T-helper 1 cell treated with Interleukin-12 subunit alpha and Interleukin-12 subunit beta and Interleukin-4 antibody, amounts not matched to agents 30 μg/mL and 1 μg/mL, for 36 hours (primary cell): ENCODE measurements at regions not wholly inside any gene's neighbourhood (a gene's known extent, or its start where the extent isn't known, plus 50 kb on each side); places are given as distances from the start of the nearest gene placed in this dataset.

Experiments
- H3K27ac Mint-ChIP-seq: one replicate; pipeline ENCODE4 v1.8.0; 2021; ENCODE audit warnings: mild to moderate bottlenecking, mixed read lengths
- H3K27me3 Mint-ChIP-seq: one replicate; pipeline ENCODE4 v1.8.0; 2021; ENCODE audit warnings: low read depth, mixed read lengths
- H3K36me3 Mint-ChIP-seq: one replicate; pipeline ENCODE4 v1.8.0; 2021; ENCODE audit warnings: low read depth, mixed read lengths
- H3K4me1 Mint-ChIP-seq: one replicate; pipeline ENCODE4 v1.8.0; 2021; ENCODE audit warnings: low read depth, mixed read lengths
- H3K4me3 Mint-ChIP-seq: one replicate; pipeline ENCODE4 v1.8.0; 2021; ENCODE audit warnings: mild to moderate bottlenecking, moderate library complexity, mixed read lengths
- H3K9me3 Mint-ChIP-seq: one replicate; pipeline ENCODE4 v1.8.0; 2021; ENCODE audit warnings: mixed read lengths

DNA sequence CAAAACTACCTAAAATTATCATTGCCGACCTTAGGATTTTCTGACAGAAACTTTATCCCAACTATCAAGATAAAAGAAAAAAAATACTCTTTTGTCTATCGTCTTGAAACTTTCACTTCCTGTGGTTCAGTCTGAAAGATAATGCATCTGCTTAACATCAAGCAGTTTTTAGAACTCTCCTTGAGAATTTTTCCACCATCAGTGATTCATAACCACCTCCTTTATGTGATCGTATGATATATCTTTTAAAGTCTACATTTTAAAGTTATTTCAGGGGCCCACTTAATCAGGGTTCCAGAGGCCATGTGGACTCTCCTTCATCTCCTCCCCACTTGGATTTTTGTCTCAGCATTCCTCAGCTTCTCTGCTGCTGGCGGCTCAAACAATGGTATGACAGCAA lies 272.8 kb upstream of the TENM3 start:
- peaks cover 2% of the 10 kb centered on the region for H3K9me3 Mint-ChIP-seq
- no peak overlapping the region for H3K27ac Mint-ChIP-seq
- H3K36me3 Mint-ChIP-seq, result no peaks in the 10 kb centered on the region
- H3K4me3 Mint-ChIP-seq, result no peak overlapping the region
- H3K27me3 Mint-ChIP-seq, result no peaks in the 10 kb centered on the region
- H3K4me1 Mint-ChIP-seq, result peaks cover 5% of the 10 kb centered on the region

GRCh38 chr4:181971411-181971810 lies 271.8 kb upstream of the TENM3 start:
- no peaks in the 10 kb centered on the region for H3K27me3 Mint-ChIP-seq
- no peaks in the 10 kb centered on the region for H3K36me3 Mint-ChIP-seq
- peaks cover 5% of the 10 kb centered on the region for H3K9me3 Mint-ChIP-seq
- H3K4me3 Mint-ChIP-seq, result peak overlapping the region; percentile 49
- peak overlapping the region; percentile 34 for H3K27ac Mint-ChIP-seq
- peaks cover 5% of the 10 kb centered on the region for H3K4me1 Mint-ChIP-seq

GRCh38 chr4:181971973-181972372 lies 271.2 kb upstream of the TENM3 start:
- Mint-ChIP-seq H3K27ac (no peak overlapping the region), H3K36me3 (no peaks in the 10 kb centered on the region), H3K27me3 (no peaks in the 10 kb centered on the region), H3K9me3 (peaks cover 8% of the 10 kb centered on the region), H3K4me1 (peaks cover 5% of the 10 kb centered on the region), H3K4me3 (no peak overlapping the region)

- Mint-ChIP-seq H3K4me1 (no peaks in the 10 kb centered on the region), H3K36me3 (no peaks in the 10 kb centered on the region), H3K27me3 (no peaks in the 10 kb centered on the region), H3K4me3 (no peak overlapping the region), H3K27ac (no peak overlapping the region), H3K9me3 (peaks cover 8% of the 10 kb centered on the region)
Observed at GRCh38 chr4:181976764-181977163, 266.4 kb upstream of the TENM3 start.

DNA sequence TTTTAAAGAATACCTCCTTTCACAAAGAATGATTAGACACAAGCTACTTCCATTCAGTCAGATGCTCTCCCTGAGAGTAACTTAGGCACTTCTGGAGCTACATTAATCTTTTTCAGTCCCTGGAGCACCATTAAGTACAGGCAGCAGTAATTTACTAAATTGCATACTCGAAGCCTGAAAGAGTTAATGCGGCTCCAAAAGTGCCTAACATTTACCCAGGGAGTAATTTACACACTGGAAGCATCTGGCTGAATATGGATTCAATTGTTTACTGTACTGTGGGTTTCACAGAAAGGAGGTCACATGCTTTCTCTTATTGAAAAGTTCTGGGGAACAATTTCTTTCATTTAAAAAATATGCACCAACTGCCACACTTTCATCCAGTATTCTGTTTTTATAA lies 260.8 kb upstream of the TENM3 start:
- Mint-ChIP-seq H3K27ac (no peak overlapping the region), H3K4me1 (no peaks in the 10 kb centered on the region), H3K36me3 (no peaks in the 10 kb centered on the region), H3K4me3 (no peak overlapping the region), H3K9me3 (no peaks in the 10 kb centered on the region), H3K27me3 (no peaks in the 10 kb centered on the region)

DNA sequence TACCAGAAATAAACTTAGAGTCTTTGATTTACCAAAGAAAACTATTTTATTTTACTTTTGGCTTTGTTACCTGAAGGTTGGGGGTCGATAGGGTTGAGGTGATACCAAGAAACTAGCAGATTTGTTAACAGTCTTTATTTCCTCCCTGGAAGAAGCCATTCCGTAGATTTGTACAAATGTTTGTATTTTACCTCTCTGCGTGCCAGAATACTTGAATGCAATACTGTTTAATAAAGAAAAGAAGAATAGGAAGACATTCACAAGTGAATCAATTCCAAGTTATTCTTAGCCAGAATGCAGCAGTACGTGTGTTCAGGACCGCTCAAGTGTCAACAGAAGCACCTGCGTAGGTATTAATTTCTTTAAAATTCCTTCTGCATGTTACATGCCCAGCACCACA lies 260.3 kb upstream of the TENM3 start:
- H3K4me3 Mint-ChIP-seq, result no peak overlapping the region
- H3K9me3 Mint-ChIP-seq, result no peaks in the 10 kb centered on the region
- no peaks in the 10 kb centered on the region for H3K36me3 Mint-ChIP-seq
- no peaks in the 10 kb centered on the region for H3K4me1 Mint-ChIP-seq
- H3K27me3 Mint-ChIP-seq, result no peaks in the 10 kb centered on the region
- H3K27ac Mint-ChIP-seq, result no peak overlapping the region

GRCh38 chr4:181987392-181987791 lies 255.8 kb upstream of the TENM3 start:
- H3K36me3 Mint-ChIP-seq, result no peaks in the 10 kb centered on the region
- H3K27ac Mint-ChIP-seq, result no peak overlapping the region
- no peaks in the 10 kb centered on the region for H3K4me1 Mint-ChIP-seq
- no peaks in the 10 kb centered on the region for H3K9me3 Mint-ChIP-seq
- H3K4me3 Mint-ChIP-seq, result no peak overlapping the region
- no peaks in the 10 kb centered on the region for H3K27me3 Mint-ChIP-seq

GRCh38 chr4:181989071-181989470 lies 254.1 kb upstream of the TENM3 start:
- Mint-ChIP-seq H3K9me3 (no peaks in the 10 kb centered on the region), H3K36me3 (no peaks in the 10 kb centered on the region), H3K27me3 (no peaks in the 10 kb centered on the region), H3K4me3 (no peak overlapping the region), H3K27ac (no peak overlapping the region), H3K4me1 (no peaks in the 10 kb centered on the region)

- H3K9me3 Mint-ChIP-seq, result no peaks in the 10 kb centered on the region
- no peak overlapping the region for H3K27ac Mint-ChIP-seq
Observed at GRCh38 chr4:181991369-181992108, 251.7 kb upstream of the TENM3 start.

GRCh38 chr4:181998398-181999295 lies 244.6 kb upstream of the TENM3 start:
- no peaks in the 10 kb centered on the region for H3K36me3 Mint-ChIP-seq
- H3K4me1 Mint-ChIP-seq, result no peaks in the 10 kb centered on the region
- H3K4me3 Mint-ChIP-seq, result no peak overlapping the region

More at GRCh38 chr4:181991369-181992108, 251.7 kb upstream of the TENM3 start:
- Mint-ChIP-seq H3K4me1 (no peaks in the 10 kb centered on the region), H3K36me3 (no peaks in the 10 kb centered on the region), H3K4me3 (no peak overlapping the region), H3K27me3 (no peaks in the 10 kb centered on the region)

GRCh38 chr4:182000077-182000476 lies 243.1 kb upstream of the TENM3 start:
- no peaks in the 10 kb centered on the region for H3K9me3 Mint-ChIP-seq
- no peaks in the 10 kb centered on the region for H3K4me1 Mint-ChIP-seq
- H3K27ac Mint-ChIP-seq, result no peak overlapping the region
- no peaks in the 10 kb centered on the region for H3K27me3 Mint-ChIP-seq
- H3K36me3 Mint-ChIP-seq, result no peaks in the 10 kb centered on the region
- no peak overlapping the region for H3K4me3 Mint-ChIP-seq

More at GRCh38 chr4:181998398-181999295, 244.6 kb upstream of the TENM3 start:
- Mint-ChIP-seq H3K27ac (no peak overlapping the region), H3K27me3 (no peaks in the 10 kb centered on the region), H3K9me3 (no peaks in the 10 kb centered on the region)

DNA sequence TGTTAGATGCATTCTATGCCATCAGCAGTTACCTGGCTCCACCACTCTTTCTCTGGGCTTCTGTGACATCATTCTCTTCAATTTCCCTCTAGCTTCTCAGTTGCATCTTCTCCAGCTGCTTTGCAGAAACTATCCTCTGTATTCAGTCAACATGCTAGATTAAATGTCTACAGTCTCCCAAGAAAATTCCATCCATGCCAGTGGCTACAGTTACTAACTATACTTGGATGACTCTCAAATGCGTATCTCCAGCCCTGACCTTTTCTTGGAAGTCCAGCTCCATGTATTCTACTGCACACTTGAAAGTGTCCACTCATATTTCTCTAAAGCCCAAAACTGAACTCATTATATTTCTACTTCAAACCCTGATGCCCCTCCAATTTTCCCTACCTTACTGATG lies 232.3 kb upstream of the TENM3 start:
- no peaks in the 10 kb centered on the region for H3K27me3 Mint-ChIP-seq
- H3K36me3 Mint-ChIP-seq, result no peaks in the 10 kb centered on the region
- no peaks in the 10 kb centered on the region for H3K4me1 Mint-ChIP-seq

DNA sequence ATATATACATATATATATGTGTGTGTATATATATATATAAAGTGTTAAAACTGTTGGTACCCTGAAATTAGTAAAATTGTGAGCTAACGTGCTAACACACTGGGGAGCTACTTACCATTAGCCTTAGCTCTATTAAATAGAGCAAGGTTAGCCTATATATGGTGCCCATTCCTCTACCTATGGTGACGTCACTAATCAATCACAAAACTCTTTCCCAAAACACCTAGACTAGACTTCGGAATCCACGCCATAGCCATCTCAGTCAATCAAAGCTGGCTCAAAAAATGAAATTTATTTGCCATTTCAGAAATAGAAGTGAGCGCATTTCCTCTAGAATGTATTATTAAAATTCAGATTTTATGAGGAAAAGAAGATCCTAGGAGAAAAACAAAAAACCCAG lies 229.0 kb upstream of the TENM3 start:
- H3K27ac Mint-ChIP-seq, result no peak overlapping the region
- no peak overlapping the region for H3K4me3 Mint-ChIP-seq
- H3K9me3 Mint-ChIP-seq, result no peaks in the 10 kb centered on the region
- H3K4me1 Mint-ChIP-seq, result no peaks in the 10 kb centered on the region
- H3K36me3 Mint-ChIP-seq, result no peaks in the 10 kb centered on the region
- H3K27me3 Mint-ChIP-seq, result no peaks in the 10 kb centered on the region

More for the DNA sequence above, 232.3 kb upstream of the TENM3 start:
- no peak overlapping the region for H3K27ac Mint-ChIP-seq
- H3K4me3 Mint-ChIP-seq, result no peak overlapping the region
- H3K9me3 Mint-ChIP-seq, result no peaks in the 10 kb centered on the region

DNA sequence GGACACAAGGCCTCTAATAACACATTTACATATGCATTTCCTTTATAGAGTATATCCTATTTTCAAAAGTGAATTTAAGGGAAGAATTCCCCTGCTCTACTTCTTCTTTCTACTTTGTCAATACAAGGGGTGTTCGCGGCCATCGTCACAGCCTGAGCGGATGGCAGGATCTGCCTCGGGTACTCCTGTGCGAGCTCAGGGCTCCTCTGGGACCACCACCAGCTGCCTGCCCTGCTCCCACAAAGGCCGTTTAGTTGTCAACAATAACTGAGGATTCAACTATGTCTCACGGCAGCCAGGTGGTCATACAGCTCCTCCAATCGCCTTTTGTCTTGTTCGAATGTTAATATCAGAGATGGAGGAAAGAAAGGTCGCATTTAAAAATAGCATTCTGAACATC lies 228.2 kb upstream of the TENM3 start:
- H3K27me3 Mint-ChIP-seq, result no peaks in the 10 kb centered on the region
- no peaks in the 10 kb centered on the region for H3K36me3 Mint-ChIP-seq
- no peaks in the 10 kb centered on the region for H3K4me1 Mint-ChIP-seq
- H3K4me3 Mint-ChIP-seq, result no peak overlapping the region
- H3K9me3 Mint-ChIP-seq, result no peaks in the 10 kb centered on the region
- H3K27ac Mint-ChIP-seq, result no peak overlapping the region

GRCh38 chr4:182015893-182016292 lies 227.3 kb upstream of the TENM3 start:
- Mint-ChIP-seq H3K4me1 (no peaks in the 10 kb centered on the region), H3K9me3 (no peaks in the 10 kb centered on the region), H3K27ac (no peak overlapping the region), H3K36me3 (no peaks in the 10 kb centered on the region), H3K27me3 (no peaks in the 10 kb centered on the region), H3K4me3 (no peak overlapping the region)
